ENCODE measurements at regions not wholly inside any gene's neighbourhood (a gene's known extent, or its start where the extent isn't known, plus 50 kb on each side); places are given as distances from the start of the nearest gene placed in this dataset.
A peak's percentile ranks its signal among the peaks of the same experiment; 100 is the strongest.

DNA sequence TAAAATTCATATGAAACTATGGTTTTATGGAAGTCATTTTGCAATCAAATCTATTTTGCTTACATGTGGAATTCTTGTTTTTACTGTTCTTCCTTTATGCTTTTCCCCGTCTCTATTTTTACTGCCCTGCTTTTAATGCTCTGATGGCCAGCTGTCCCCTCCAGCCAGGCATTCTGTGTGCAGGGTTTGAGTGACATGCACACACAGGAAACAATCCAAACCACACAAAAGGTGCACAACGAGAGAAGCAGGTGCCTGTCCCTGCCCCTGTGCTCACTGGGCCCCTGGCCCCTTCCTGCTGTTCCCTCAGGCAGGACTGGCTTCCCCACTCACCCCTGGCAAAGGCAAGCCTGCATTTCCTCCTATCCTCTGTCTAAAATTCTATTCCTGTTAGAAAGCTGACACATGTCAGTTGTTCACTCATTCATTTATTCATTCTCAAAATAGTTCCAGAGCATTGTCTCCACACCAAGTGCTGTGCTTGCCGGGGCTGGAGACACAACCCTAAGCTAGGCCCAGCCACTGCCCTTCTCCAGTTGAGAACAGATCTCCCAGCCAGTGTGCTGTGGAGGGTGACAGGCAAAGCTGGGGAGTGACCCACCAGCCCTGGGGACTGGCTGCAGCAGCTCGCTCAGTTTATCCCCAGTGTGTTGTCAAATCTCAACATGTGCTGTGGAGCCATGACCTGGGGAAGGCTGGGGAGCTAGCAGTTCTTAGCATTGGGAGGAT lies 346.3 kb downstream of the FBXW7 start (continued):
- TF ChIP-seq MEF2A (IDR thresholded peaks at IDR 0.05; ENCODE audit: insufficient read depth, low read depth, low read length) (peak; percentile 71; the same call in 1 of the 2 replicates), TCF3 (IDR thresholded peaks at IDR 0.05; ENCODE audit: borderline replicate concordance, insufficient read depth, low read depth, low read length) (peak; percentile 49; the same call in 1 of the 2 replicates), STAT3 (IDR thresholded peaks at IDR 0.05; ENCODE audit: low read depth, low read length) (no peak), ZNF24 (IDR thresholded peaks at IDR 0.05) (peak; percentile 92), ETV6 (conservative IDR thresholded peaks at IDR 0.05 in 1 of 2, IDR thresholded peaks at IDR 0.05 in 1 of 2; ENCODE audit: borderline replicate concordance in 1 of 2, low read depth in 1 of 2) (peak in 1 of 2 experiments; percentile 87; a peak in 2 of 4 replicates), CREM (IDR thresholded peaks at IDR 0.05; ENCODE audit: low read depth) (peak; percentile 78)

GRCh38 chr4:152188801-152189200 lies 347.1 kb downstream of the FBXW7 start:
- no peaks in the 10 kb centered on the region for H4K20me1 ChIP-seq (ENCODE audit: control insufficient read depth, insufficient read depth)
- no peaks in the 10 kb centered on the region for H3K9me3 ChIP-seq (replicated peaks; ENCODE audit: control insufficient read depth, insufficient read depth, low read length)
- in situ Hi-C loops (cut with MboI) = no loop called here
- FAIRE-seq (no peak), DNase-seq (ENCODE audit: low read depth, low spot score) (no peak), ATAC-seq (peak; percentile 22)
- H3K9ac ChIP-seq (ENCODE audit: control insufficient read depth, insufficient read depth, low read length) = no peak overlapping the region
- H3K4me2 ChIP-seq (ENCODE audit: control insufficient read depth, insufficient read depth) = peak overlapping the region; percentile 26
- SMC1A ChIA-PET (ENCODE audit: uncharacterized antibody, unreplicated experiment) = interaction anchor here (0.7 to 1.3 kb wide), 2 partner anchors 90 to 838 kb away, joined by 3 to 4 read pairs; no protein-coding TSS in a partner anchor
- H3K27me3 ChIP-seq (replicated peaks in 1 of 2; ENCODE audit: control insufficient read depth in 2 of 2, insufficient read depth in 2 of 2, low read length in 1 of 2) = no peaks in the 10 kb centered on the region
- no peaks in the 10 kb centered on the region for H3K36me3 ChIP-seq (ENCODE audit: control insufficient read depth in 2 of 2, insufficient read depth in 2 of 2, low read length in 1 of 2)
- BruUV-seq (replicated peaks) = no TSS peak
- H3K4me3 ChIP-seq = no peak overlapping the region
- TF ChIP-seq TAF1 (IDR thresholded peaks at IDR 0.05; ENCODE audit: borderline replicate concordance, low read depth, low read length) (no peak), LARP7 (IDR thresholded peaks at IDR 0.05) (no peak), FOXK2 (IDR thresholded peaks at IDR 0.05) (no peak), SMAD1 (IDR thresholded peaks at IDR 0.05; ENCODE audit: low read depth, partially characterized antibody) (no peak), RUNX3 (IDR thresholded peaks at IDR 0.05; ENCODE audit: low read length) (no peak), IRF5 (IDR thresholded peaks at IDR 0.05; ENCODE audit: borderline replicate concordance) (no peak), EZH2 (IDR thresholded peaks at IDR 0.05; ENCODE audit: borderline replicate concordance, control insufficient read depth, low read depth, low read length) (no peak), EED (IDR thresholded peaks at IDR 0.05; ENCODE audit: low read depth) (no peak), IRF4 (IDR thresholded peaks at IDR 0.05; ENCODE audit: low read depth, low read length) (no peak), ATF3 (IDR thresholded peaks at IDR 0.05; ENCODE audit: borderline replicate concordance, extremely low read depth, low read depth, low read length) (no peak), GATAD2B (conservative IDR thresholded peaks at IDR 0.05; ENCODE audit: low read depth) (no peak)
- TF ChIP-seq, protein P1, sequence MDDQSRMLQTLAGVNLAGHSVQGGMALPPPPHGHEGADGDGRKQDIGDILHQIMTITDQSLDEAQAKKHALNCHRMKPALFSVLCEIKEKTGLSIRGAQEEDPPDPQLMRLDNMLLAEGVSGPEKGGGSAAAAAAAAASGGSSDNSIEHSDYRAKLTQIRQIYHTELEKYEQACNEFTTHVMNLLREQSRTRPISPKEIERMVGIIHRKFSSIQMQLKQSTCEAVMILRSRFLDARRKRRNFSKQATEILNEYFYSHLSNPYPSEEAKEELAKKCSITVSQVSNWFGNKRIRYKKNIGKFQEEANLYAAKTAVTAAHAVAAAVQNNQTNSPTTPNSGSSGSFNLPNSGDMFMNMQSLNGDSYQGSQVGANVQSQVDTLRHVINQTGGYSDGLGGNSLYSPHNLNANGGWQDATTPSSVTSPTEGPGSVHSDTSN (IDR thresholded peaks at IDR 0.05; ENCODE audit: insufficient replicate concordance, low read depth, low read length) = no peak
- CTCF ChIA-PET = no interaction called here
- RAD21 ChIA-PET (ENCODE audit: unreplicated experiment) = interaction anchor here (1.5 kb wide), 1 partner anchor 89 kb away, joined by 6 read pairs; no protein-coding TSS in a partner anchor
- no peaks in the 10 kb centered on the region for H3K79me2 ChIP-seq (ENCODE audit: control insufficient read depth, insufficient read depth, low read length)
- WGBS (ENCODE audit: insufficient coverage, insufficient replicate concordance, low lambda C conversion rate, missing lambda C conversion rate) = 58% methylated on average over 4 of the region's 4 CpGs
- POLR2A ChIA-PET = no interaction called here
- peak overlapping the region; percentile 50; the same call in 1 of the 2 replicates for H2AFZ ChIP-seq (ENCODE audit: control insufficient read depth, low read depth, low read length)
- intact Hi-C loops (cut with micrococcal nuclease; ENCODE audit: unreplicated experiment) = no loop called here
- H3K27ac ChIP-seq (ENCODE audit: control insufficient read depth, insufficient read depth) = peak overlapping the region; percentile 43; the same call in 1 of the 2 replicates
- peaks cover 23% of the 10 kb centered on the region for H3K4me1 ChIP-seq (ENCODE audit: control insufficient read depth, insufficient read depth, low read length)

Measured in GM12878 (cell line).